ENCODE measurements at regions not wholly inside any gene's neighbourhood (a gene's known extent, or its start where the extent isn't known, plus 50 kb on each side); places are given as distances from the start of the nearest gene placed in this dataset.
"Not testable (repeated sequence)": the region's sequence is repeated elsewhere in the genome, so short reads cannot be mapped to it uniquely, and the experiment has no call there.

DNA sequence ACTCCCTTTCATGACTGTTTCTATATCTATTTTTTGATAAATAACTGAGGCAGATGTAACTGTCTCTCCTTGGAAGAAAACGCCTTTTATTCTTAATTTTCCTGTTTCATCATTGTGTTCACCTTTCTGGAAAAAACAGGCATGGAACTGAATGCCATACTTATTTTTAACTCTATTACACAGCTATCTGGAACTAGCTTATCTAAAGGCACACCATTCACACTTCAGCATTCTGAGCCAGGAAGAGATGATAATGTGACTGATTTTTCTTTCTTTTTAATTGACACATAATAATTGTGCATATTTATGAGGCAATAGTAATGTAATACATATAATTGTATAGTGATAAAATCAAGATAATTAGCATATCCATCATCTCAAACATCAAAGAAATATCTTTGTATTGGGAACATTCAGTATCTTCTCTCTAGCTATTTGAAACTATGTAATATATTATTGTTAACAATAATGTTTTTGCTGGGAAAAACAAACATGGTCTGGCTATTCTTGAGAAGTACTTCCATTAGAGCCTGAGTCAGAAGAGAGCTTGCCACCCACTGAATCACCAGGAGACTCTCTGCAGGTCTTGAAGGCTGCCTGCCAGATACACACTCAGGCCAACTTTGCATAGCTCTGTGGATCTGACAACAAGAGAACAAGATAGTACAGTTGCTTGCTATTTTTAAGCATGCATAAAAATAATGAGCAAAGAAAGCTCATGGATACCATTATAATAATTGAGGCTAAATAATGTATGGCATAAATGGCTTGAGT lies 501.0 kb upstream of the EDIL3 start:
- no peak for DNase-seq (ENCODE audit: low spot score)

DNA sequence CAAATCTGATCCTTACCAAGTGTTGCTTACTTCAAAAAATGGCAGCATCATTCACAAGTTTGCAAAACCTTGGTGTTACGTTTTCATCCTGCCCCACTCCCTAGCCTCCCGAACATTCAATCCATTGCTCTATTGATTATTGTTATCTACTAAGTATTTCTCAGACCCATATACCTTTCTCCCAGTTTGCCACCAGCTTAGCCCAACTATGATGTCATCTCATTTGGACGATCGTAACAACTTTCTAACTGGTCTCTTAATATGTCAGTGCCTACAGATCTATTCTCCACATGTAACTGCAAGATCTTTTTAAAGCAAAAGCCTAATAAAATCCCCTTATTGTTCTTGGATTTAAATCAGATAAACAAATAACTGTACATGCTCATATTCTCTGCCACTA lies 497.1 kb upstream of the EDIL3 start:
- DNase-seq (ENCODE audit: low spot score) = no peak

DNA sequence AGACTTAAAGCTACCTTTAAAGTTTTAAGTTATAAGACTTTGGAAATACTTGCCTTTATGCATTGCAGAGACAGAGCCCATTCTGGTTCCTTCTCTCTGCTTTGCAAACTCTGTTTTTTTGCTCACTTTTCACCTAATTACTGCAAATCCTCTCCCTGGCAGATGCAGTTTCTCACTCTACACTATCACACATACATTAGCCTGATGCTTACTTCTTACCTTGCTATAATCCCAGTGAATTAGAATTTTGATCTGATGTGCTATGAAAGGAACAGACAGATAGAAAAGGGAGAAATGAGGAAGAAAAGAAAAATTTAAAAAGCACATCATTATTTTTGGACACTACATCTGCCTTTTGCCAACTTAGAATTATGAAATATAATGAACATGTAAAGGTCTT lies 489.5 kb upstream of the EDIL3 start:
- DNase-seq (ENCODE audit: low spot score) = no peak

DNA sequence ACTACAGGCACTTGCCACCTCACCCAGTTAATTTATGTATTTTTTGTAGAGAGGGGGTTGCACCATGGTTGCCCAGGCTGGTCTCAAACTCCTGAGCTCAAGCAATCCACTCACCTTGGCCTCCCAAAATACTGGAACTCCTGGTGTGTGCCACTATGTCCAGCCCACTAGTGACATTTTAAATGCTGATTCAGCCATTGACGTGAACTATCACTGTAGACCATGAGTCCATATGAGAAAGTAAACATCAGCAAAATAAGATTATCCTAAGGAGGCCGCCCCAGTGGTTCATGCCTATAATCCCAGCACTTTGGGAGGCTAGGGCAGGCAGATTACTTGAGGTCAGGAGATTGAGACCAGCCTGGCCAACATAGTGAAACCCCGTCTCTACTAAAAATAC lies 488.1 kb upstream of the EDIL3 start:
- DNase-seq (ENCODE audit: low spot score) = no peak

DNA sequence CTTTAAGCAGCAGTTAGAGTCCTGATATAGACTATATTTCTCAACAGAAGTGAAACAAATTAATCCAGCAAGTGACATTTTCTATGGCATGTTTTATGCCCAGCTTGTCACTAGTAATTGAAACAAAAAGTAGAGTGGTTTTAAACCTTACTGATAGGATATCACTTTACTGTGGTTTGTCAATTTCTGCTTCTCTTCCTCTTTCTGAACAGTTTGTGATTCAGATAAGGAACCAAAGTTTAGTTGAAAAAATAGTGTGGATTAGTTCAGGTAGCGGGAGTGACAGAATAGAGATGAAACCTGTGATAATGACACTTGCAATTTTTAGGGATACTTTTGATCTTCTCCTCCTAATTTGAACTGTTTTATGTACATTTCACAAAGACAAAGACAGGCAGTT lies 485.7 kb upstream of the EDIL3 start:
- no peak for DNase-seq (ENCODE audit: low spot score)

DNA sequence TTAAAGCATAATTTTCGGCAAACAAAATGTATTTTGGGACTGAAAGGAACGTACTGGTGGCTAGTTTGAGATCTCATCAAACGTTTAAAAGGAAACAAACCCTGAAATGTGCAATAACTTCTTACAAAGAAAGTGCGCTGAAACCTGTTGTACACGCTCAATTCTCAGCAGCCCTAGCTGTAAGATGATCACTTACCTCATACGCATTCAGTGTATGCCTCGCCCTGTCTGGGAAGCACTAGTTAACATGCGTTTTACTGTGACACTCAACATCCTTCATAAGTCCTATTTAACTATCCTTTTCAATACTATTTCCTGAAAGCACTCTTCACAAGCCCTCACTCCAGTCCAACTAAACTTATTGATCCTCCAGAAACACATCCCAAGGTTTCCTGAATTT lies 485.0 kb upstream of the EDIL3 start:
- DNase-seq (ENCODE audit: low spot score) = no peak

DNA sequence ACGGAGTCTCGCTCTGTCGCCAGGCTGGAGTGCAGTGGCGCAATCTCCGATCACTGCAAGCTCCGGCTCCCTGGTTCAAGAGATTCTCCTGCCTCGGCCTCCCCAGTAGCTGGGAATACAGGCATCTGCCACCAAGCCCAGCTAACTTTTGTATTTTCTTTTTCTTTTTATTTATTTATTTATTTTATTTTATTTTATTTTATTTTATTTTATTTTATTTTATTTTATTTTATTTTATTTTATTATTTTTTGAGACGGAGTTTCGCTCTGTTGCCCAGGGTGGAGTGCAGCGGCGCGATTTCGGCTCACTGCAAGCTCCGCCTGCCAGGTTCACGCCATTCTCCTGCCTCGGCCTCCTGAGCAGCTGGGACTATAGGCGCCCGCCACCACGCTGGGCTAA lies 479.3 kb upstream of the EDIL3 start:
- DNase-seq (ENCODE audit: low spot score) = not testable (repeated sequence)

DNA sequence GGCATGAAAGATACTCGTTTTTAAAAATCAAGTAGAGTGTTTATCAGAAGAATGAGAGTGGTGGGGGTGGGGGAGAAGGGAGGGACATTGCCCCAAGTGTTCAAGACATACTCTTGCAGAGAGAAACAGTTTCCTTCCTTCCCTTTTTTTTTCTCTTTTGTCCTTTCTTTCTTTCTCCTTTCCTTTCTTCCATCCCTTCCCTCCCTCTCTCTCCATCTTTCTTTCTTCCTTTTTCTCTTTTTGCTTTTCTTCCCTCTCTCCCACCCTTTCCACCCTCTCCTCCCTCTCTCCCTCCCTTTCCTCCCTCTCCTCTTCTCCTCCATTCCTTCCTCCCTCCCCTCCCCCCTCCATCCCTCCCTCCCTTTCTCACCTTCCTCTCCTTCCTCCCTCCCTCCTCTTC lies 478.3 kb upstream of the EDIL3 start:
- DNase-seq (ENCODE audit: low spot score) = no peak

DNA sequence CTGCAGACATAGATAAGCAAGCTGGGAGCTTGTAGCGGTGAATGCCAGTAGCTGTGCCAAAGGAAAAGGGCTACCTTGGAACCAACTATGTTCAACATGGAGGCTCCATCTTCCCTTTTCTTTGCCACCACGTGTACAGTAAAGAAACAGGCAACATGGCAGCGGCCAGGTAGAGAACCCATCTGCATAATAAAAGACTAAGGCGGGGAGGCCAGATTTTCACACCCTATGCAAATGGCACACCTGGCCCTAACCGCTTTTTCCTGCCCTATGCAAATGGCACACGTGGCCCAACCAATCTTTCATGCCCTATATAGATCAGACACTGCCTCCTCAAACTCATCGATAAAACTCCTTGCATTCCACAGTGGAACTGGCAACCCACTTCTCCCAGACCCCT lies 477.5 kb upstream of the EDIL3 start:
- no peak for DNase-seq (ENCODE audit: low spot score)

DNA sequence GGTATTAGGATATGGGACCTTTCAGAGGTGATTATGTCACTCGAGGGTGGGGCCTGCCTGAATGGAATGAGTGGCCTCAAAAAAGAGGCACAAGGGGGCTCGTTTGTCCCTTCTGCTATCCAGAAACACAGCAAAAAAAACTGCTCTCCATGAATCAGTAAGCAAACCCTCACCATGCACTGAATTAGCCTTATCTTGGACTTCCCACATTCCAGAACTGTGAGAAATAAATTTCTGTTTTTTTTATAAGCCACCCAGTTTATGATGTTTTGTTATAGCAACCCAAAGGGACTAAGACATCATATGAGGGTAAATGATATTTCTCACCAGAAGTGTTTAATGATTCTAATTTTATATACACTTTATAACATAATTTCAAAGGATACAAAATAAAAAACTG lies 476.6 kb upstream of the EDIL3 start:
- no peak for DNase-seq (ENCODE audit: low spot score)

DNA sequence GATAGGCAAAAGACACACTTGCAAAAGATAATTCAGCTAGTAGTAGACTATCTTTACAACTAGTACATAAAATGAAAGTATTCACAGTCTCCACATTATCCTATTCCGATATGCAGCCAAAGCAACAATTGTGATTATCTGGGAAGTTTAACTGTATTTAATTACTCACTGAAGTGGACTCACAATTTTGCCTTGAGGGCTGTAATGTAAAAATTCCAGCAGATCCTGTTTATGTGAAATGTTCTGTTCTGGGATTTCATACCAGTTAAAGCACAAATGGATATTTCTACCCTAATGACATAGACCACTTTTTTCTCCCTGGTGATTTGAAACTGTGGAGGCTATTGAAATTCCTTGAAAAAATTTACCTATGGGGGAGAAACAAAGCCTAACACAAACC lies 474.4 kb upstream of the EDIL3 start:
- no peak for DNase-seq (ENCODE audit: low spot score)

DNA sequence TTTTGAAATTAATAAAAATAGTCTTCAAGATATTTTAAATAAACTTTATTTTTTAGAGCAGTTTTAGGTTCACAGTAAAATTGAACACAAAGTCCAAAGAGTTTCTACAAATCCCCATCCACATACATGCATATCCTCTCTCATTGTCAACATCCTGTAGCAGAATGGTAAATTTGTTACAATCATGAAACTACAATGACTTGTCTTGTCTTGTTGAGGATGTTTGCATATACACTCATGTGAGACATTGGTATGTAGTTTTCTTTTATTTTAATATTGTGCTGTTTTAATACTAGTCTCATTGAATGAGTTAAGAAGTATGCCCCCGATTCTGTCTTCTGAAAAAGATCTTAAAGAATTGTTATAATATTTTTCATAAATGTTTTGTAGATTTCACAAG lies 447.0 kb upstream of the EDIL3 start:
- no peak for DNase-seq (ENCODE audit: low spot score)

DNA sequence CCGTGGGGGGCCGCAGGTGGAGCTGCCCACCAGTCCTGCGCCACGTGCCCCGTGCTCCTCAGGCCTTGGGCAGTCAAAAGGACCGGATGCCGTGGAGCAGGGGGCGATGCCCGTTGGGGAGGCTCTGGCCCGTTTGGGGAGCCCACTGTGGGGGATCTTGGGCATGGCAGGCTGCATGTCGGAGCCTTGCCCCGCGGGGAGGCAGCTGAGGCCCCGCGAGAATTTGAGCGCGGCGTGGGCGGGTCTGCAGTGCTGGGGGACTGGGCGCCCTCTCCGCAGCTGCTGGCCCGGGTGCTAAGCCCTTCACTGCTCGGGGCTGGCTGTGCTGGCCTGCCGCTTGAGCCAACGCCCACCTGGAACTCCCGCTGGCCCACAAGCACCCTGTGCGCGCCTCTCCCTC lies 445.6 kb upstream of the EDIL3 start:
- no peak for DNase-seq (ENCODE audit: low spot score)

DNA sequence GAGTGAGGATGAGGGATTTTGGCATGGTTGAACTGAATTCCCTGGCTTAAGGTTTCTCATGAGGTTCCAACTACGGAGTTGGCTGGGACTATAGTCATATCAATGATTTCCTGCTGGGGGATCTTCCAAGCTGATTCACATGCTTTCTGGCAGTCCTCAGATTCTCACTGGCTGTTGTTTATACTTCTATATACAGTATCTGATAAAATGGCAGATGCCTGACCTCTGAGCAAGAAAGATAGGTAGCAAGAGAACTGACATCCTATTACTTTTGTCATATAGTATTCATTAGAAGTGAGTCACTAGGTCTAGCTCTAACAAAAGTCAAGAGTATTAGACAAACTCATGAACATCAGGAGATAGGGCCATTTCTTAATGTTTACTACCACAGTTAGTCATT lies 440.9 kb upstream of the EDIL3 start:
- DNase-seq (ENCODE audit: low spot score) = no peak

DNA sequence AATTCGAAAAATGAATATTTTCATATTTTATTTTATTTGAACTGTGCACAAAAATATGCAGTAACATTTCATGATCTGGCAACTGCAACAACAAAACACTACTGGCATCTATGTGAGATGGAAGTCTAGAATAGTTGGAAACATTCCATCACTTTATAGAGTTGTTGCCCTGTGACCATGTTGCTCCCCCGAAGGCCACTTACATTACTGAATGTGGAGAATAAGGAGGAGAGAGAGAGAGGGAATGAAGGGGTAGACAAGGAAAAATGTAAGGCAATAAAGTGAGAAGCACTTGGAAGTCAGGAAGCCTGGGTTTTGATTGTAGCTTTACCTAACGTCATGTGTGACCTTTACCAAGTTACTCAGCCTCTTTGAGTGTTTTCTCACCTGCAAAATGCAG lies 437.2 kb upstream of the EDIL3 start:
- no peak for DNase-seq (ENCODE audit: low spot score)

DNA sequence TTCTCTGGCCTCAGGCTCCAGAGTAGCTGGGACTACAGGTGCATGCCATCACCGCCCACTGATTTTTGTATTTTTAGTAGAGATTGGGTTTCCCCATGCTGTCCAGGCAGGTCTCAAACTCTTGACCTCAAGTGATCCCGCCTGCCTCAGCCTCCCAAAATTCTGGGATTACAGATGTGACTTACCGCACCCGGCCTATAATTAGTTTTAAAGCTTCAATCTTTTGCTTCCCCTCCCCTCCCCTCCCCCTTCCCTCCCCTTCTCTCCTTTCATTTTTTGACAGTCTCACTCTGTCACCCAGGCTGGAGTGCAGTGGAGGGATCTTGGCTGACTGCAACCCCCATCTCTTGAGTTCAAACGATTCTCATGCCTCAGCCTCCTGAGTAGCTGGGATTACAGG lies 433.3 kb upstream of the EDIL3 start:
- DNase-seq (ENCODE audit: low spot score) = no peak

DNA sequence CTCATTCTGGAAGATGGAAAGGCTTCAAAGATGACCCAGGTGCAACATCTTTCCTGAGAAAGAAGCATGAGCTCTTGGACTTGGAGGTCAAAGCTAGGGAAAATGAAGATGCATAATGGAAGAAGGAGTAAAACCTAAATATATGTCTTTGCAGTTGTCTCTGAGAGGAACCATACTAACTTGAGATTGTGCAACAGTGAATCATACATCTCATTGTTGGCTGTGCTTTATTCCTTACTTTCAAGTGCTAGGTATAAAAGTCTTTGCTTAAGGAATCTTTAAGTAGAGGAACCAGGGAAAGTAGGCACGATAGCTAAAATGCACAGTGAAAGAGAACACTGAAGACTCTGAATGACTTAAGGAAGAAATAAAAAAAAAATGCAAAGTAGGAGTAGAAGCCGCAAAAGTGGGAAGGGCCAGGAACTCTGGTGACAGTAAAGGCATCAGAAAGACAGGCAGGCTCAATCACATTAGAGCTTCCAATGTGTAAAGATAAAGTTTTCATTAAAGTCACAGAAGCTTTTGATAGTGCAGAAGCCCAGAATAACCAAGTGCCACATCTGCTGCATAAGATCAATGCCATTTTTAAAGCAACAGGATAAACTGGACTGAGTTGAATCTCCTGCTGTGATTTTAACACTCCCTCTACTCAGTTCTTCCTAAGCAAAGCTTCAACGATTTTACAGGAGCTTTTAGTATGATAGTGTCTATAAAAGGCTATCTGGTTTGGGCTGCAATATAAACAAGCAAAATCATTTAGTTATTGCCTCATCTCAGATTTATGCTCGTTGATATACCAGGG lies 432.3 kb upstream of the EDIL3 start:
- no peak for DNase-seq (ENCODE audit: low spot score)

DNA sequence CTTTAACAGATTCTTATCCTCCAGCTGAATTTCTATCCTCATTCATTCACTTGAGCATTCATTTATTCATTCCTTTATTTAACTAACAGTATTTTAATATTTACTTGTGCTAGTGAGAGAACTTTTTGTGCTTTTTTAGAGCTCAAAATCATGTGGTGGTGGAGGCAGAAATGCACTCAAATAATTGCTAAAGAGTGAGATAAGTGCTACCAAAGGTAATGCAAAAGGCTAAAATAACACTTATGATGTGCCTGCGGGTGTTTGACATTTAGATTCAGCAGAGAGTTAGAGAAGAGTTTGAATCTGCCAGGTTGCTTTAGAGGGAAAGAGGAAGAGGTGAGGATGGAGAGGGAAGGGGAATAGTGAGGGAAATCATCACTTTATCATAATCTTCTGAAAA lies 431.5 kb upstream of the EDIL3 start:
- no peak for DNase-seq (ENCODE audit: low spot score)

DNA sequence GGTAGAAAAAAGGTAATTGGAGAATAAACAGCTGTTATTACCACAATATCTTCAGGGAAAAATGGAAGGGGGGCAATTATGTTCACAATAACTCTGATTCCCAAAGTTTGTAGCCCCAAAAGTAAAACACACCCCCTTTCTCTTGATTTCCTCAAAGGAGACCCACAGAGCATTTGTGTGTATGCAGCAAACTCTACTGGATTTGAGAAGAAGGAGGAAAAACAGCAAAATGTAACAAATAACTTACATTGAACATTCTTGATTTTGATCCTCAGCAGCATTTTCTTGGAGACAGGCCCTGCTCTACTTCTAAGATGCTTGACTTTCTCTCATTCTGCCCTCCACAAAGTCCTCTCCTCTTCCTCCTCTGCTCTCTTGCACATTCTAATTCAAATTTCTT lies 420.8 kb upstream of the EDIL3 start:
- no peak for DNase-seq (ENCODE audit: low spot score)

DNA sequence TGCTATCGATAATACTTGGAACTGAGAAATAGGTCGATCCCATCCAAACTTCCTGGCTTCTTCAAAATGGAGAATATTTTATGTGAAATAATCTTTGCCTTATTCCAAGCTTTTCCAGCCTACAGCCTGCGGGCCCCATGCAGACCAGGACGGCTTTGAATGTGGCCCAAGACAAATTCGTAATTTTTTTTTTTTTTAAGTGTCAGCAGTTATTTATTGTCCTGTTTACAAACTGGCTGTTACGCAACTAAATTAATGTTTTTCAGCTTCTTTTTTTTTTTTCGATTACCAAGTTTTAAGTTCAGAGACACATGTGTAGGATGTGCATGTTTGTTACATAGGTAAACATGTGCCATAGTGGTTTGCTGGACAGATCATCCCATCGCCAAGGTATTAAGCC lies 411.7 kb upstream of the EDIL3 start:
- no peak for DNase-seq (ENCODE audit: low spot score)

DNA sequence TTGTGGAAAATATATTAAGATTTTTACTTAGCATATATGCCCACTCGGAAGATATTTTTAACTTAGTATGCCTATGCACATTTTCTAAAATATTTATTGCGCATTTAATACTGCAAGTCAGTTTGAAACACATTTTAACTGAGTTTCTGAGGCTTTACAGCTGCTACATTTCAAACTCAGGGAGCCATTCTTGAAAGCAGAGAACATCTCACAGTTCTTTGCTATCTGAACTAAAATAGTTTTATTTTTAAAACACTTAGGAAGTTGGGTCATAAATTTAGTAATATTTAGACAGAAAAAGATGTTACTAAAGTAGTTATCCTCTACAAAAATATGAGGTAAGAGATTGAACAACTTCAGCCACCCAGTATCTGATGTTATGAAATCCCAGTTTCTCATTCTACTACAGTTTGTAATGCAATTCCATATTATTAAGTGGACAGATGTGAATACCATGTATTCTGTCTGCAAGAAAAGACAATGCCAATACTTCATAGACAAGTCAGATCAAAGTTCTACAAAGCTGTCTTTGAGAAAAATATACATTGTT lies 409.9 kb upstream of the EDIL3 start:
- DNase-seq (ENCODE audit: low spot score) = no peak

DNA sequence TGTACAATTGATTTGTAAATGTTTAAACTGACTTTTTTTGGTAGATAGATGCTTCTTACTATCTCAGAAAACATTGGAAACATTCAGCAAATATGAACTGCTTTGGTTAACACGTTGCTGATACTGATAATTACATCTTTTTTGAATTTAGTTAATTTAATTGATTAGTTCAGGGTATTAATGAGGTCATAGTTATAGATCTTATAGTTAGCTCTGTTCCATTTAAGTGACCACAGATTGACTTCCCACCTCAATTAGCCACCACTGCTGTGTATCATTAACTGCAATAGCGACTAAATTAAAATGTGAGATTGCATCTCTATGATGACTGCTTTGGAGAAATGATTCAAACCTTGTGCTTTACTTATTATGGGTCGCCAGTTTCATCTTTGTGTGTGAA lies 407.1 kb upstream of the EDIL3 start:
- DNase-seq (ENCODE audit: low spot score) = no peak

DNA sequence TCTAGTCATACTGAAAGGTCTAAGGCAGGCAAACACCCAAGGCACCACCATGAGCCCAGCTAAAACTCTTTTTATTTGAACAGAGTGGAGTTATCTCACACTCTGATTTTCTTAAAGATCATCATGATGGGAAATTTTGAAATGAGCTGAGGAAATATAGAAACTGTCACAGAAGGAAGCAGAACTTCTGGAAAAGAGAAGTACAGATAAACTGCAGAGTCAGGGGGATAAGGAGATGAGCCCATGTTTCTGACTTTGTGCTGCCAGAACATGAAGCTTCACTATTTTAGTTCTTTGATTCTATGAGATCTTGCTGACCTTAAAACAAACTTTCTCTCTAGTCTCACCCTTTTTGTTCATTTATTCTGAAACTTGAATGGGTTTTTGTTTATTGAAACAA lies 406.5 kb upstream of the EDIL3 start:
- no peak for DNase-seq (ENCODE audit: low spot score)

DNA sequence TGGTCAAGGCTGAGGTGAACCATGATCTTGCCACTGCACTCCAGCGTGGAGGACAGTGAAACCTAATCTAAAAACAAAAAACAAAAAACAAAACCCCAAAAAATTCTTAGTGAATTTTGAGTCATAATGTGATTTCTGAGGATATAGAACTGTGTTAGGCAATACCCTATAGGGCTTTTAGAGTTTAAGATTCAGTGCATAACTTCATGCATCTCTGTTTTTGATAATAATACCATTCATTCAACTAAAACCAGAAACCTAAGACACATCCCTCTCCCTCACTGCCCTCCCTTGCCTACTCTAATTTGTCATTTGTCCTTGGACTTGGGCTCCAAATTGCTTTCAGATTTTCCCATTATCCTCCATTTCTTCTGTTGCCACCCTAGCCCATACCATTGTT lies 405.7 kb upstream of the EDIL3 start:
- DNase-seq (ENCODE audit: low spot score) = no peak

Data from AG08395 (cell line).